B cell (primary cell): ENCODE measurements at regions not wholly inside any gene's neighbourhood (a gene's known extent, or its start where the extent isn't known, plus 50 kb on each side); places are given as distances from the start of the nearest gene placed in this dataset.

Experiments
- ATAC-seq: fragments of 200-7000 bp; cut with Tn5 transposase; one replicate; pipeline ENCODE4 v1.10.0; 2021; ENCODE audit warnings: low read depth, mild to moderate bottlenecking, moderate number of reproducible peaks, moderate library complexity
- CTCF ChIA-PET: fragments of 350-600 bp; sonication (Branson Sonifier 250); formaldehyde crosslinking; loops from one replicate; lab custom pipeline; 2021; ENCODE audit warnings: antibody characterized with exemption, inconsistent platforms; lab: Charles Lee
- POLR2A ChIA-PET: fragments of 350-600 bp; sonication (Branson Sonifier 250); formaldehyde crosslinking; loops from one replicate; lab custom pipeline; 2021; ENCODE audit warnings: antibody characterized with exemption; lab: Charles Lee
- DNase-seq: peaks from one replicate; pipeline ENCODE4 v3.0.0; 2013
- H2AFZ ChIP-seq: 2 replicates; pipeline ENCODE4 v1.6.1; 2012; ENCODE audit warnings: mild to moderate bottlenecking, low read depth, low read length; ENCODE audit not compliant: insufficient read depth, poor library complexity, severe bottlenecking
- H3K27ac ChIP-seq, 2 donors: 1 replicate in 1 of 2; 2 replicates in 1 of 2; pipeline ENCODE4 v1.5.1; 2012 to 2013; ENCODE audit warnings: low read length in 2 of 2, mild to moderate bottlenecking in 2 of 2, moderate library complexity in 1 of 2
- H3K27me3 ChIP-seq, 4 experiments: fragments of 200-600 bp in 1 of 4; sonication (generic) in 1 of 4; replicated peaks in 1 of 4; 1 replicate in 2 of 4; 2 replicates in 2 of 4; pipeline versions ENCODE4 v1.6.1 to v1.7.0; 2013 to 2016; ENCODE audit warnings: low read length in 3 of 4, mild to moderate bottlenecking in 2 of 4, mixed read lengths in 1 of 4, moderate library complexity in 1 of 4; ENCODE audit not compliant: insufficient read depth in 4 of 4, control insufficient read depth in 3 of 4; ENCODE audit errors: control extremely low read depth in 1 of 4
- H3K36me3 ChIP-seq, 2 experiments: replicated peaks in 1 of 2; 1 replicate in 1 of 2; 2 replicates in 1 of 2; pipeline versions ENCODE4 v1.6.1 to v1.7.1; 2013; ENCODE audit warnings: low read length in 1 of 2; ENCODE audit not compliant: insufficient read depth in 2 of 2, control insufficient read depth in 1 of 2; ENCODE audit errors: control extremely low read depth in 1 of 2, extremely low read depth in 1 of 2
- H3K4me1 ChIP-seq, 2 donors: fragments of 200-600 bp in 1 of 2; sonication (generic) in 1 of 2; 1 replicate in 1 of 2; 2 replicates in 1 of 2; pipeline versions ENCODE4 v1.5.1 to v1.6.1; 2013 to 2017; ENCODE audit warnings: low read length in 2 of 2; ENCODE audit not compliant: control insufficient read depth in 2 of 2, insufficient read depth in 2 of 2
- H3K4me2 ChIP-seq: replicated peaks from 2 replicates; pipeline ENCODE3; 2012; ENCODE audit warnings: mild to moderate bottlenecking, low read depth, low read length; ENCODE audit not compliant: poor library complexity, severe bottlenecking
- H3K4me3 ChIP-seq, 5 experiments: fragments of 200-600 bp in 1 of 5; sonication (generic) in 1 of 5; 1 replicate in 3 of 5; 2 replicates in 2 of 5; pipeline versions ENCODE4 v1.5.1 to v1.7.0; 2011 to 2016; ENCODE audit warnings: low read length in 4 of 5, mild to moderate bottlenecking in 4 of 5, low read depth in 2 of 5, control low read depth in 1 of 5, moderate library complexity in 1 of 5; ENCODE audit not compliant: insufficient read depth in 1 of 5; ENCODE audit errors: control extremely low read depth in 1 of 5, extremely low read depth in 1 of 5
- H3K79me2 ChIP-seq: fragments of 200-600 bp; sonication (generic); one replicate; pipeline ENCODE4 v1.6.0; 2016; ENCODE audit warnings: low read length; ENCODE audit not compliant: control insufficient read depth, insufficient read depth
- H3K9ac ChIP-seq: fragments of 200-600 bp; sonication (generic); 2 replicates; pipeline ENCODE4 v1.6.1; 2017; ENCODE audit warnings: mild to moderate bottlenecking, low read length, moderate library complexity
- H3K9me3 ChIP-seq, 3 donors: one replicate each; pipeline versions ENCODE4 v1.6.1 to v1.7.1; 2013; ENCODE audit warnings: low read length in 2 of 3; ENCODE audit not compliant: control insufficient read depth in 2 of 3, insufficient read depth in 1 of 3; ENCODE audit errors: control extremely low read depth in 1 of 3
- H4K20me1 ChIP-seq: 2 replicates; pipeline ENCODE4 v1.6.0; 2012; ENCODE audit warnings: mild to moderate bottlenecking, low read length; ENCODE audit not compliant: insufficient read depth, control insufficient read depth, poor library complexity, severe bottlenecking
- H3K27ac Mint-ChIP-seq: one replicate; pipeline ENCODE4 v1.8.0; 2021; ENCODE audit warnings: mixed read lengths
- H3K27me3 Mint-ChIP-seq: one replicate; pipeline ENCODE4 v1.8.0; 2021; ENCODE audit warnings: mixed read lengths
- H3K4me1 Mint-ChIP-seq: one replicate; pipeline ENCODE4 v1.8.0; 2021; ENCODE audit warnings: mixed read lengths
- H3K4me3 Mint-ChIP-seq: one replicate; pipeline ENCODE4 v1.8.0; 2021; ENCODE audit warnings: mixed read lengths
- H3K9me3 Mint-ChIP-seq: one replicate; pipeline ENCODE4 v1.8.0; 2022; ENCODE audit warnings: mixed read lengths; ENCODE audit not compliant: insufficient read depth
- EZH2 ChIP-seq: IDR thresholded peaks from 2 replicates; pipeline ENCODE4 v1.6.1; 2012; ENCODE audit warnings: borderline replicate concordance, low read depth, mild to moderate bottlenecking, moderate library complexity, low read length; ENCODE audit not compliant: insufficient read depth, poor library complexity, severe bottlenecking
- WGBS: methylation state at CpG from one replicate; pipeline ENCODE4 v1.1.5; 2013; ENCODE audit warnings: missing lambda C conversion rate; ENCODE audit not compliant: insufficient coverage; 5-methylcytosine and 5-hydroxymethylcytosine counted together
- intact Hi-C: fragments of 100-400 bp; cut with micrococcal nuclease; formaldehyde crosslinking; loops from one replicate; pipeline ENCODE4 v1.10.0; 2022
- TF ChIP-seq, protein P1 (sequence below): fragments of 200-600 bp; IDR thresholded peaks from one replicate; pipeline ENCODE4 v1.8.0; 2022; ENCODE audit warnings: antibody characterized with exemption, mild to moderate bottlenecking

DNA sequence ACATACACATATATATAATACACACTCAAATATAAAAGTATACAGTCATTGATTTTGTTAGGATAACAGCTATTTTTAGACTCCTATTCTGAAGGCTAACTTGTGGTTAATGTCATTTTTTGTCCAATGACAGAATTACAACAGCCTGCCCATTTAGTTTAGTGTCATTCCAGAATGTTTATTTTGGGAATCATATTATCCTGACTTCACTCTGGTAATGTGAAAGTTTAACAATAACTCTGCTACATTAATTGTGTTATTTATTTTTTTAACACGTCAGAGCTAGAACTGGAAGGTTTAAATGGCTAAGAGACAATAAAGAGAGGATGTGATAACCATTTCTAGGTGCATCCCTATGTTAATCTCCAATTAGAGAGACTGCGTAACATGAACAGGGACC is 648.1 kb downstream of the USP25 start:
- no peaks in the 10 kb centered on the region for H3K4me1 ChIP-seq
- no peaks in the 10 kb centered on the region for H3K36me3 ChIP-seq
- no peak overlapping the region for H2AFZ ChIP-seq
- no peak for ATAC-seq
- no peak overlapping the region for H3K27ac ChIP-seq
- ChIA-PET POLR2A (no interaction called here), CTCF (no interaction called here)
- H3K9ac ChIP-seq, result no peak overlapping the region
- H3K27me3 ChIP-seq, result no peaks in the 10 kb centered on the region
- H3K4me2 ChIP-seq, result no peak overlapping the region
- H3K4me3 Mint-ChIP-seq, result no peak overlapping the region
- no peaks in the 10 kb centered on the region for H3K4me1 Mint-ChIP-seq
- H4K20me1 ChIP-seq, result no peaks in the 10 kb centered on the region
- no peaks in the 10 kb centered on the region for H3K9me3 Mint-ChIP-seq
- no peaks in the 10 kb centered on the region for H3K27me3 Mint-ChIP-seq
- H3K27ac Mint-ChIP-seq, result no peak overlapping the region
- no peak overlapping the region for H3K4me3 ChIP-seq
- H3K79me2 ChIP-seq, result no peaks in the 10 kb centered on the region
- no peaks in the 10 kb centered on the region for H3K9me3 ChIP-seq
- no CpG with 5 or more reads among the region's 2 CpGs for WGBS
- TF ChIP-seq, protein P1, sequence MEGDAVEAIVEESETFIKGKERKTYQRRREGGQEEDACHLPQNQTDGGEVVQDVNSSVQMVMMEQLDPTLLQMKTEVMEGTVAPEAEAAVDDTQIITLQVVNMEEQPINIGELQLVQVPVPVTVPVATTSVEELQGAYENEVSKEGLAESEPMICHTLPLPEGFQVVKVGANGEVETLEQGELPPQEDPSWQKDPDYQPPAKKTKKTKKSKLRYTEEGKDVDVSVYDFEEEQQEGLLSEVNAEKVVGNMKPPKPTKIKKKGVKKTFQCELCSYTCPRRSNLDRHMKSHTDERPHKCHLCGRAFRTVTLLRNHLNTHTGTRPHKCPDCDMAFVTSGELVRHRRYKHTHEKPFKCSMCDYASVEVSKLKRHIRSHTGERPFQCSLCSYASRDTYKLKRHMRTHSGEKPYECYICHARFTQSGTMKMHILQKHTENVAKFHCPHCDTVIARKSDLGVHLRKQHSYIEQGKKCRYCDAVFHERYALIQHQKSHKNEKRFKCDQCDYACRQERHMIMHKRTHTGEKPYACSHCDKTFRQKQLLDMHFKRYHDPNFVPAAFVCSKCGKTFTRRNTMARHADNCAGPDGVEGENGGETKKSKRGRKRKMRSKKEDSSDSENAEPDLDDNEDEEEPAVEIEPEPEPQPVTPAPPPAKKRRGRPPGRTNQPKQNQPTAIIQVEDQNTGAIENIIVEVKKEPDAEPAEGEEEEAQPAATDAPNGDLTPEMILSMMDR, result no peak
- TF ChIP-seq EZH2, result no peak
- DNase-seq, result no peak
- intact Hi-C loops, result no loop called here

- TF ChIP-seq, protein P1, result no peak
- no peak for TF ChIP-seq EZH2
- Mint-ChIP-seq H3K27me3 (no peaks in the 10 kb centered on the region), H3K4me3 (no peak overlapping the region), H3K4me1 (no peaks in the 10 kb centered on the region), H3K9me3 (no peaks in the 10 kb centered on the region), H3K27ac (no peak overlapping the region)
- Histone ChIP-seq H3K27me3 (no peaks in the 10 kb centered on the region), H3K27ac (no peak overlapping the region), H3K9me3 (no peaks in the 10 kb centered on the region), H3K4me1 (no peaks in the 10 kb centered on the region), H2AFZ (no peak overlapping the region), H3K4me3 (no peak overlapping the region), H3K9ac (no peak overlapping the region), H3K79me2 (no peaks in the 10 kb centered on the region), H3K36me3 (no peaks in the 10 kb centered on the region), H4K20me1 (no peaks in the 10 kb centered on the region), H3K4me2 (no peak overlapping the region)
- DNase-seq (no peak), ATAC-seq (no peak)
- intact Hi-C loops, result no loop called here
- ChIA-PET POLR2A (no interaction called here), CTCF (no interaction called here)
- WGBS, result 100% methylated on average over 1 of the region's 3 CpGs
Observed at GRCh38 chr21:16378525-16378924, 648.7 kb downstream of the USP25 start.
